PC-9 (cell line): ENCODE measurements at regions not wholly inside any gene's neighbourhood (a gene's known extent, or its start where the extent isn't known, plus 50 kb on each side); places are given as distances from the start of the nearest gene placed in this dataset.

Experiments
- BruUV-seq: library from RNA; stranded (reverse); fragments of 400-500 nt; replicated peaks from 2 replicates; lab custom pipeline; 2021; lab: Mats Ljungman, UMichigan
- CTCF ChIA-PET: fragments of 300-600 bp; sonication (Branson Sonifier 250); formaldehyde crosslinking; loops from one replicate; lab custom pipeline; 2022; ENCODE audit warnings: antibody characterized with exemption; lab: Charles Lee
- POLR2A ChIA-PET: fragments of 300-600 bp; sonication (Branson Sonifier 250); formaldehyde crosslinking; loops from one replicate; lab custom pipeline; 2022; ENCODE audit warnings: antibody characterized with exemption; ENCODE audit not compliant: unreplicated experiment; lab: Charles Lee
- DNase-seq, 2 experiments: peaks; one replicate each; pipeline versions ENCODE4 v3.0.0 to v3.0.0-alpha.2; 2015 to 2022; ENCODE audit warnings: mixed read lengths in 1 of 2
- H2AFZ ChIP-seq: fragments of 200-600 bp; sonication (generic); 2 replicates; pipeline ENCODE4 v1.8.1; 2017; ENCODE audit warnings: antibody characterized with exemption
- H3F3A ChIP-seq: fragments of 200-600 bp; sonication (generic); 2 replicates; pipeline ENCODE4 v1.8.1; 2017; ENCODE audit warnings: antibody characterized with exemption, mild to moderate bottlenecking, low read depth; ENCODE audit not compliant: insufficient read depth
- H3K27ac ChIP-seq: fragments of 200-600 bp; sonication (generic); 2 replicates; pipeline ENCODE4 v1.6.1; 2016; ENCODE audit warnings: mixed run types
- H3K27me3 ChIP-seq: fragments of 200-600 bp; sonication (generic); 2 replicates; pipeline ENCODE4 v1.6.1; 2016; ENCODE audit warnings: low read depth, mixed run types; ENCODE audit not compliant: insufficient read depth
- H3K36me3 ChIP-seq: fragments of 200-600 bp; sonication (generic); 2 replicates; pipeline ENCODE4 v1.6.1; 2016; ENCODE audit warnings: low read depth, mixed run types
- H3K4me1 ChIP-seq: fragments of 200-600 bp; sonication (generic); replicated peaks from 2 replicates; pipeline ENCODE4 v1.6.1; 2016; ENCODE audit warnings: mixed run types; ENCODE audit not compliant: insufficient read depth
- H3K4me2 ChIP-seq: fragments of 200-600 bp; sonication (generic); 2 replicates; pipeline ENCODE4 v1.6.1; 2017; ENCODE audit warnings: mixed run types
- H3K4me3 ChIP-seq: fragments of 200-600 bp; sonication (generic); 2 replicates; pipeline ENCODE4 v1.6.1; 2016; ENCODE audit warnings: mixed run types
- H3K79me2 ChIP-seq: fragments of 200-600 bp; sonication (generic); 2 replicates; pipeline ENCODE4 v1.6.1; 2017; ENCODE audit warnings: low read depth, mixed run types
- H3K9me2 ChIP-seq: fragments of 200-600 bp; sonication (generic); 2 replicates; pipeline ENCODE4 v1.8.1; 2017; ENCODE audit warnings: mild to moderate bottlenecking; ENCODE audit not compliant: insufficient read depth
- H3K9me3 ChIP-seq: fragments of 200-600 bp; sonication (generic); 2 replicates; pipeline ENCODE4 v1.8.1; 2016; ENCODE audit warnings: low read depth; ENCODE audit not compliant: insufficient read depth
- H4K20me1 ChIP-seq: fragments of 200-600 bp; sonication (generic); 2 replicates; pipeline ENCODE4 v1.8.1; 2017; ENCODE audit not compliant: insufficient read depth
- EZH2 ChIP-seq: fragments of 200-600 bp; sonication (generic); IDR thresholded peaks from 2 replicates; pipeline ENCODE4 v1.8.0; 2017; ENCODE audit warnings: antibody characterized with exemption, low read depth
- intact Hi-C: fragments of 100-400 bp; cut with micrococcal nuclease; formaldehyde crosslinking; loops from one replicate; pipeline ENCODE4 v1.10.0; 2022; ENCODE audit not compliant: unreplicated experiment
- TF ChIP-seq, protein P1 (sequence below): fragments of 200-600 bp; sonication (generic); conservative IDR thresholded peaks from 2 replicates; pipeline ENCODE4 v1.6.1; 2017; ENCODE audit warnings: mixed run types, antibody characterized with exemption, mild to moderate bottlenecking, moderate library complexity

DNA sequence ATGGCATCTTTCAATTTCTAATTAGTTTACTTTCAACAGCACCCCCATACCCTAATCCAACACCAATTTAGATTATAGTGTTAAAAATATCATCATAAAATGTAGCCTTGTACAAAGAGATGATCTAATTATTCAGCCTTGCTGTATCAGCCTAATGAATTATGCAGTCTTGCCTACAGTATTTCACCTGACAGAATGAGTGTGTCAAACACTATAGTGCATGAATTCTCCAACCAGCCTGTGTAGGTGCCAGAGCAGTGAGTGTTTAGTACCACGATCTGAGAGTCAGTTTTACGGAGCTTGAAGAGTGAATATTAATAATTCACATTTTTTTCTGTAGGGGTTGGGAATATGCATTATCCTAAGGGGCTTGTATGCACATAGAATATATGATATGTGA is 411.6 kb upstream of the SLC14A2 start:
- no peaks in the 10 kb centered on the region for H3F3A ChIP-seq
- H3K79me2 ChIP-seq, result no peaks in the 10 kb centered on the region
- H3K4me1 ChIP-seq, result no peaks in the 10 kb centered on the region
- no peak overlapping the region for H3K4me3 ChIP-seq
- BruUV-seq, result no TSS peak
- ChIA-PET CTCF (no interaction called here), POLR2A (no interaction called here)
- H3K36me3 ChIP-seq, result no peaks in the 10 kb centered on the region
- intact Hi-C loops, result no loop called here
- no peak overlapping the region for H3K4me2 ChIP-seq
- no peaks in the 10 kb centered on the region for H3K27me3 ChIP-seq
- H2AFZ ChIP-seq, result no peak overlapping the region
- H3K9me3 ChIP-seq, result no peaks in the 10 kb centered on the region
- no peak for DNase-seq
- H3K9me2 ChIP-seq, result no peaks in the 10 kb centered on the region
- TF ChIP-seq, protein P1, sequence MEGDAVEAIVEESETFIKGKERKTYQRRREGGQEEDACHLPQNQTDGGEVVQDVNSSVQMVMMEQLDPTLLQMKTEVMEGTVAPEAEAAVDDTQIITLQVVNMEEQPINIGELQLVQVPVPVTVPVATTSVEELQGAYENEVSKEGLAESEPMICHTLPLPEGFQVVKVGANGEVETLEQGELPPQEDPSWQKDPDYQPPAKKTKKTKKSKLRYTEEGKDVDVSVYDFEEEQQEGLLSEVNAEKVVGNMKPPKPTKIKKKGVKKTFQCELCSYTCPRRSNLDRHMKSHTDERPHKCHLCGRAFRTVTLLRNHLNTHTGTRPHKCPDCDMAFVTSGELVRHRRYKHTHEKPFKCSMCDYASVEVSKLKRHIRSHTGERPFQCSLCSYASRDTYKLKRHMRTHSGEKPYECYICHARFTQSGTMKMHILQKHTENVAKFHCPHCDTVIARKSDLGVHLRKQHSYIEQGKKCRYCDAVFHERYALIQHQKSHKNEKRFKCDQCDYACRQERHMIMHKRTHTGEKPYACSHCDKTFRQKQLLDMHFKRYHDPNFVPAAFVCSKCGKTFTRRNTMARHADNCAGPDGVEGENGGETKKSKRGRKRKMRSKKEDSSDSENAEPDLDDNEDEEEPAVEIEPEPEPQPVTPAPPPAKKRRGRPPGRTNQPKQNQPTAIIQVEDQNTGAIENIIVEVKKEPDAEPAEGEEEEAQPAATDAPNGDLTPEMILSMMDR, result no peak
- TF ChIP-seq EZH2, result no peak
- H4K20me1 ChIP-seq, result no peaks in the 10 kb centered on the region
- H3K27ac ChIP-seq, result no peak overlapping the region

DNA sequence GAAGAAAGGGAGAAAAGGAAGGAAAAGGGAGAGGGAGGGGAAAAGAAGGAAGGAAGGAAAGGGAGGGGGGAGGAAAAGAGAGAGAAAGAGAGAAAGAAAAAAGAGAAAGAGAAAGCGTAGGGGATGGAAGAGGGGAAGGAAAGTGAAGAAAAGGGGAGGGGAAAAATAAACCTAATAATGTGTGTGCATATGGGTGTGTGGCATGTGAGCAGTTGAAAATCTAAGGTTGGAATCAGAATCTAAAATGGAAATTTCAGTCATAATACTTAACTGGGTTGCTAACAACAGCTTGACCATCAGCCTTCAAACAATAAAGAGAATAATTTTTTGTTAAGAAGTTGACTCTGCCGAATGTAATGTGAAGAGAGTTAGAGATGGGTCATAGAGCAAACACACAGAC is 407.9 kb upstream of the SLC14A2 start:
- H3K79me2 ChIP-seq, result no peaks in the 10 kb centered on the region
- H4K20me1 ChIP-seq, result no peaks in the 10 kb centered on the region
- no peak for TF ChIP-seq EZH2
- TF ChIP-seq, protein P1, result no peak
- H3K36me3 ChIP-seq, result no peaks in the 10 kb centered on the region
- no peaks in the 10 kb centered on the region for H3K4me1 ChIP-seq
- ChIA-PET POLR2A (no interaction called here), CTCF (no interaction called here)
- H2AFZ ChIP-seq, result no peak overlapping the region
- no peaks in the 10 kb centered on the region for H3K9me3 ChIP-seq
- no peaks in the 10 kb centered on the region for H3K9me2 ChIP-seq
- intact Hi-C loops, result no loop called here
- no peak for DNase-seq
- no peak overlapping the region for H3K4me3 ChIP-seq
- BruUV-seq, result no TSS peak
- H3K4me2 ChIP-seq, result no peak overlapping the region
- H3F3A ChIP-seq, result no peaks in the 10 kb centered on the region
- no peak overlapping the region for H3K27ac ChIP-seq
- H3K27me3 ChIP-seq, result no peaks in the 10 kb centered on the region

GRCh38 chr18:45208164-45208563 is 407.1 kb upstream of the SLC14A2 start:
- Histone ChIP-seq H3K4me1 (no peaks in the 10 kb centered on the region), H3K4me2 (no peak overlapping the region), H3K79me2 (no peaks in the 10 kb centered on the region), H2AFZ (no peak overlapping the region), H3K9me3 (no peaks in the 10 kb centered on the region), H3K9me2 (no peaks in the 10 kb centered on the region), H3K27me3 (no peaks in the 10 kb centered on the region), H3K27ac (no peak overlapping the region), H3K36me3 (no peaks in the 10 kb centered on the region), H3F3A (no peaks in the 10 kb centered on the region), H3K4me3 (no peak overlapping the region), H4K20me1 (no peaks in the 10 kb centered on the region)
- POLR2A ChIA-PET, result no interaction called here
- no TSS peak for BruUV-seq
- intact Hi-C loops, result no loop called here
- DNase-seq, result no peak
- CTCF ChIA-PET, result no interaction called here
- no peak for TF ChIP-seq EZH2
- TF ChIP-seq, protein P1, result no peak
